ENCODE measurements at regions not wholly inside any gene's neighbourhood (a gene's known extent, or its start where the extent isn't known, plus 50 kb on each side); places are given as distances from the start of the nearest gene placed in this dataset.

DNA sequence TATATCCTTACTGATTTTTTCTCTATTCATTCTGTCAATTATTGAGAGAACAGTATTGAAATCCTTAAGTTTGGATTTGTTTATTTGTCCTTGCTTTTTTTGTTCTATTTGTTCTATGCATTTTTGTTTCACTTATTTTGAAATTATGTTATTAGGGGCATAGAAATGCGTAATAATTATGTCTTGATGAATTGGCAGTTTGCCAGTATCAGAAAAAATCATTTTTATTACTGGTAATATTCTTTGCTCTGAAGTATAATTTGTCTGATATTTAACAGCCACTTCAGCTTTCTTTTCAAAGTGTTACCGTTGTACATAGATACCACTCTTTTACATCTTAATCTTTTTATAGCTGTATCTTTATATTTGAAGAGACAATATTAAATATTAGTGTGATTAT is 2090.9 kb upstream of the WWC1 start:
- Histone ChIP-seq H3K36me3 (ENCODE audit: insufficient read depth, low read length) (no peaks in the 10 kb centered on the region), H3K4me2 (ENCODE audit: low read length) (no peak overlapping the region), H3K9me2 (ENCODE audit: insufficient read depth, low read length) (no peaks in the 10 kb centered on the region), H4K20me1 (ENCODE audit: insufficient read depth) (no peaks in the 10 kb centered on the region), H3K79me2 (replicated peaks; ENCODE audit: insufficient read depth, low read length) (no peaks in the 10 kb centered on the region), H3K9ac (ENCODE audit: low read length) (no peak overlapping the region), H3K27ac (ENCODE audit: low read length) (no peak overlapping the region), H3F3A (ENCODE audit: insufficient read depth, low read length, poor library complexity, severe bottlenecking) (no peaks in the 10 kb centered on the region), H3K27me3 (ENCODE audit: insufficient read depth, low read depth, low read length) (no peaks in the 10 kb centered on the region), H3K4me3 (ENCODE audit: low read length) (no peak overlapping the region), H2AFZ (ENCODE audit: low read depth, low read length) (no peak overlapping the region), H3K9me3 (ENCODE audit: low read length) (no peaks in the 10 kb centered on the region)
- no peak for TF ChIP-seq SMC3 (conservative IDR thresholded peaks at IDR 0.05; ENCODE audit: poor library complexity)
- TF ChIP-seq, protein P1, sequence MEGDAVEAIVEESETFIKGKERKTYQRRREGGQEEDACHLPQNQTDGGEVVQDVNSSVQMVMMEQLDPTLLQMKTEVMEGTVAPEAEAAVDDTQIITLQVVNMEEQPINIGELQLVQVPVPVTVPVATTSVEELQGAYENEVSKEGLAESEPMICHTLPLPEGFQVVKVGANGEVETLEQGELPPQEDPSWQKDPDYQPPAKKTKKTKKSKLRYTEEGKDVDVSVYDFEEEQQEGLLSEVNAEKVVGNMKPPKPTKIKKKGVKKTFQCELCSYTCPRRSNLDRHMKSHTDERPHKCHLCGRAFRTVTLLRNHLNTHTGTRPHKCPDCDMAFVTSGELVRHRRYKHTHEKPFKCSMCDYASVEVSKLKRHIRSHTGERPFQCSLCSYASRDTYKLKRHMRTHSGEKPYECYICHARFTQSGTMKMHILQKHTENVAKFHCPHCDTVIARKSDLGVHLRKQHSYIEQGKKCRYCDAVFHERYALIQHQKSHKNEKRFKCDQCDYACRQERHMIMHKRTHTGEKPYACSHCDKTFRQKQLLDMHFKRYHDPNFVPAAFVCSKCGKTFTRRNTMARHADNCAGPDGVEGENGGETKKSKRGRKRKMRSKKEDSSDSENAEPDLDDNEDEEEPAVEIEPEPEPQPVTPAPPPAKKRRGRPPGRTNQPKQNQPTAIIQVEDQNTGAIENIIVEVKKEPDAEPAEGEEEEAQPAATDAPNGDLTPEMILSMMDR (IDR thresholded peaks at IDR 0.05; ENCODE audit: poor library complexity, severe bottlenecking): no peak
- no peak for TF ChIP-seq TAF1 (IDR thresholded peaks at IDR 0.05; ENCODE audit: low read depth)
- TF ChIP-seq, protein P2, sequence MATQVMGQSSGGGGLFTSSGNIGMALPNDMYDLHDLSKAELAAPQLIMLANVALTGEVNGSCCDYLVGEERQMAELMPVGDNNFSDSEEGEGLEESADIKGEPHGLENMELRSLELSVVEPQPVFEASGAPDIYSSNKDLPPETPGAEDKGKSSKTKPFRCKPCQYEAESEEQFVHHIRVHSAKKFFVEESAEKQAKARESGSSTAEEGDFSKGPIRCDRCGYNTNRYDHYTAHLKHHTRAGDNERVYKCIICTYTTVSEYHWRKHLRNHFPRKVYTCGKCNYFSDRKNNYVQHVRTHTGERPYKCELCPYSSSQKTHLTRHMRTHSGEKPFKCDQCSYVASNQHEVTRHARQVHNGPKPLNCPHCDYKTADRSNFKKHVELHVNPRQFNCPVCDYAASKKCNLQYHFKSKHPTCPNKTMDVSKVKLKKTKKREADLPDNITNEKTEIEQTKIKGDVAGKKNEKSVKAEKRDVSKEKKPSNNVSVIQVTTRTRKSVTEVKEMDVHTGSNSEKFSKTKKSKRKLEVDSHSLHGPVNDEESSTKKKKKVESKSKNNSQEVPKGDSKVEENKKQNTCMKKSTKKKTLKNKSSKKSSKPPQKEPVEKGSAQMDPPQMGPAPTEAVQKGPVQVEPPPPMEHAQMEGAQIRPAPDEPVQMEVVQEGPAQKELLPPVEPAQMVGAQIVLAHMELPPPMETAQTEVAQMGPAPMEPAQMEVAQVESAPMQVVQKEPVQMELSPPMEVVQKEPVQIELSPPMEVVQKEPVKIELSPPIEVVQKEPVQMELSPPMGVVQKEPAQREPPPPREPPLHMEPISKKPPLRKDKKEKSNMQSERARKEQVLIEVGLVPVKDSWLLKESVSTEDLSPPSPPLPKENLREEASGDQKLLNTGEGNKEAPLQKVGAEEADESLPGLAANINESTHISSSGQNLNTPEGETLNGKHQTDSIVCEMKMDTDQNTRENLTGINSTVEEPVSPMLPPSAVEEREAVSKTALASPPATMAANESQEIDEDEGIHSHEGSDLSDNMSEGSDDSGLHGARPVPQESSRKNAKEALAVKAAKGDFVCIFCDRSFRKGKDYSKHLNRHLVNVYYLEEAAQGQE (IDR thresholded peaks at IDR 0.05; ENCODE audit: borderline replicate concordance): no peak
- no peak for TF ChIP-seq MXI1 (conservative IDR thresholded peaks at IDR 0.05; ENCODE audit: poor library complexity, severe bottlenecking)
- TF ChIP-seq RAD21 (conservative IDR thresholded peaks at IDR 0.05): no peak
- TF ChIP-seq POLR2AphosphoS5 (IDR thresholded peaks at IDR 0.05): no peak
- TF ChIP-seq EP300 (conservative IDR thresholded peaks at IDR 0.05; ENCODE audit: poor library complexity, severe bottlenecking): no peak
- TF ChIP-seq EZH2 (IDR thresholded peaks at IDR 0.05; ENCODE audit: borderline replicate concordance, insufficient read depth, low read length, poor library complexity, severe bottlenecking): no peak

- Histone ChIP-seq H3K9me2 (ENCODE audit: insufficient read depth, low read length) (no peaks in the 10 kb centered on the region), H3K27ac (ENCODE audit: low read length) (no peak overlapping the region), H3K9ac (ENCODE audit: low read length) (no peak overlapping the region), H3K36me3 (ENCODE audit: insufficient read depth, low read length) (no peaks in the 10 kb centered on the region), H2AFZ (ENCODE audit: low read depth, low read length) (no peak overlapping the region), H4K20me1 (ENCODE audit: insufficient read depth) (no peaks in the 10 kb centered on the region), H3K27me3 (ENCODE audit: insufficient read depth, low read depth, low read length) (no peaks in the 10 kb centered on the region), H3K4me3 (ENCODE audit: low read length) (no peak overlapping the region), H3K4me2 (ENCODE audit: low read length) (no peak overlapping the region), H3K79me2 (replicated peaks; ENCODE audit: insufficient read depth, low read length) (no peaks in the 10 kb centered on the region), H3F3A (ENCODE audit: insufficient read depth, low read length, poor library complexity, severe bottlenecking) (no peaks in the 10 kb centered on the region), H3K9me3 (ENCODE audit: low read length) (no peaks in the 10 kb centered on the region)
- TF ChIP-seq RAD21 (conservative IDR thresholded peaks at IDR 0.05) (no peak), EZH2 (IDR thresholded peaks at IDR 0.05; ENCODE audit: borderline replicate concordance, insufficient read depth, low read length, poor library complexity, severe bottlenecking) (no peak), POLR2AphosphoS5 (IDR thresholded peaks at IDR 0.05) (no peak), SMC3 (conservative IDR thresholded peaks at IDR 0.05; ENCODE audit: poor library complexity) (no peak), EP300 (conservative IDR thresholded peaks at IDR 0.05; ENCODE audit: poor library complexity, severe bottlenecking) (no peak), TAF1 (IDR thresholded peaks at IDR 0.05; ENCODE audit: low read depth) (no peak), MXI1 (conservative IDR thresholded peaks at IDR 0.05; ENCODE audit: poor library complexity, severe bottlenecking) (no peak)
- TF ChIP-seq, protein P2 (IDR thresholded peaks at IDR 0.05; ENCODE audit: borderline replicate concordance): no peak
- TF ChIP-seq, protein P1 (IDR thresholded peaks at IDR 0.05; ENCODE audit: poor library complexity, severe bottlenecking): no peak
Observed at GRCh38 chr5:166211640-166212039, 2079.8 kb upstream of the WWC1 start.
